IPS-18a (cell line): ENCODE measurements at regions not wholly inside any gene's neighbourhood (a gene's known extent, or its start where the extent isn't known, plus 50 kb on each side); places are given as distances from the start of the nearest gene placed in this dataset.

Source experiments
- H3K27ac ChIP-seq: one replicate; pipeline ENCODE4 v1.5.1; 2013; ENCODE audit warnings: low read length
- H3K27me3 ChIP-seq: one replicate; pipeline ENCODE4 v1.6.1; 2013; ENCODE audit warnings: mild to moderate bottlenecking, low read length; ENCODE audit not compliant: control insufficient read depth, insufficient read depth
- H3K36me3 ChIP-seq: one replicate; pipeline ENCODE4 v1.6.1; 2013; ENCODE audit warnings: low read depth, low read length; ENCODE audit not compliant: control insufficient read depth
- H3K4me1 ChIP-seq: one replicate; pipeline ENCODE4 v1.6.1; 2013; ENCODE audit warnings: low read depth, low read length; ENCODE audit not compliant: control insufficient read depth
- H3K4me3 ChIP-seq: one replicate; pipeline ENCODE4 v1.5.1; 2013; ENCODE audit warnings: low read length
- H3K9ac ChIP-seq: one replicate; pipeline ENCODE4 v1.6.1; 2013; ENCODE audit warnings: mild to moderate bottlenecking, low read length, moderate library complexity
- H3K9me3 ChIP-seq: one replicate; pipeline ENCODE4 v1.6.1; 2013; ENCODE audit warnings: low read depth, low read length; ENCODE audit not compliant: control insufficient read depth

DNA sequence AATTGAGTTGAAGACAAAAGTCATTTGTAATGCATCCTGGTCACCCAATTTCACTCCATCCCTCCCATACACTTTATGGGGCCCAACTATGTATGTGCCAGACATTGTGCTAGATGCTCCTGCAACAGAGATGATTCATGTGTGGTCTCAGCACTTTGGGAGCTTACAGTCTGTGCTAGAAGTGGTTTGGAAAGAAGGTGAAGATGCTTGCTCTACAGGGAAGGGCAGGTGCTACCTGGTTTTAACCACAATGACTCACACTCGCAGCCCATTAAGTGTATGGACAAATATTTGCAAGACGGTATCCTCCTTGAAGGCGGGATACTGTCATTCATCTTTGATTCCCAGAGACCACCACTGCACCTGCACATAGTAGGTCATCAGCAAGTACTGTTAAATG is 257.6 kb downstream of the OTUD1 start:
- H3K27me3 ChIP-seq = peaks cover 70% of the 10 kb centered on the region
- no peak overlapping the region for H3K9ac ChIP-seq
- no peak overlapping the region for H3K4me3 ChIP-seq
- H3K4me1 ChIP-seq = peaks cover 8% of the 10 kb centered on the region
- H3K9me3 ChIP-seq = no peaks in the 10 kb centered on the region
- H3K36me3 ChIP-seq = no peaks in the 10 kb centered on the region
- H3K27ac ChIP-seq = no peak overlapping the region

DNA sequence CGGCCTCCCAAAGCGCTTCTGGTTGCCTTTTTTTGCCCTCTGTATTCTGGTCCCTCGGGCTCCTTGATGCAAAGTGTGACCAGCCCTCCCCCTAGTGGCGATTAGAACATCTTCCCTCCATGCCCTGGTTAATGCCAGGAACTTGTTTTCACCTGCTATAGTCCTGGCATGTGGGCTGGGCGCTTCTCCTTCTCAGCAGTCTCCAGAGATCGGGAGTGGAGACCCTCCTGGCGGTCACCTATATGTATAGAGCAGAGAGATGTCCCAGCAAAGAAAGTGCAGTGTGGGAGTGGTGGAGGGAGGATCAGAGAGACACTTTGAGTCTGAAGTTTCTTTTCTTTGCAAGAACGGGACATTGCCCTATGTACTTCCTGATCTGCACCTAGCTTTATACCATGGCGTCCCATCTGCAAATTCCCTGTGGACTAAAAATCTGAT is 264.1 kb downstream of the OTUD1 start:
- Histone ChIP-seq H3K36me3 (no peaks in the 10 kb centered on the region), H3K9ac (no peak overlapping the region), H3K4me3 (no peak overlapping the region), H3K4me1 (no peaks in the 10 kb centered on the region), H3K9me3 (peaks cover 7% of the 10 kb centered on the region), H3K27me3 (peaks cover 5% of the 10 kb centered on the region), H3K27ac (no peak overlapping the region)

DNA sequence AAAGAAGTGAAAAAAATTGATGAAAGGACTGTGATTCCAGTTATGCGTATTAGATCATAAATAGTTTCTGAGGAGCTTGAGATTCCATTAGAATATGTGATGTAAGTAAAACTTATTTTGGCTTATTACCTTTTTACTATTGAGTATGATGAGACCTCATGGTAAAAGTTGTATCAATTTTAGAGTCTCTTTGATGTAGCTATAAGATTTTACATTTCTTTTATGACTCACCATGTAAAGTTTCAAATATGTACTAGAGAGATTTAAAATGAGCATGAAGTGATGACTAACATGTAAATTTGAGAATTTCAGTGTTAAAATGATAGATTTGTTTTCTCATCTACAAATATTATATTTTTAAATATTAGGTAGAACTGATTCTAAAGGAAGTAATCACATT is 276.5 kb downstream of the OTUD1 start:
- Histone ChIP-seq H3K9me3 (no peaks in the 10 kb centered on the region), H3K4me1 (no peaks in the 10 kb centered on the region), H3K9ac (no peak overlapping the region), H3K27me3 (no peaks in the 10 kb centered on the region), H3K27ac (no peak overlapping the region), H3K4me3 (no peak overlapping the region), H3K36me3 (no peaks in the 10 kb centered on the region)

DNA sequence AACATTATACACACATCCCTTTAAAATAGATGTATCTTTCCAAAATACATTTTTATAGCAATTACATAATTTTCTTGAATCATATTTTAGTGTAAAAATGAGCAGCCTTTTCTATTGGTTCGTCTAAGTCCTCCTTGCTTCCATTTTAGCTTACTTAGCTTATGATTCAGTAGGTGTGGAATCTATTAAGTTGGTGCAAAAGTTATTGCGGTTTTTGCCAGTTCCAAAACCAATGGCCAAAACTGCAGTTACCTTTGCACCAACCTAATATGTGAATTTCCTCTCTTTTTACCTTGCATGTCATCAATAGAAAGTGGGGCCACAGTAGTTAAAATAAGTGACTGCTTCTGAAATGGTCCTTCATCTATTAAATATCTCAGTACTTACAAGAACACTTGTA is 279.0 kb downstream of the OTUD1 start:
- Histone ChIP-seq H3K9ac (no peak overlapping the region), H3K27ac (no peak overlapping the region), H3K4me1 (no peaks in the 10 kb centered on the region), H3K4me3 (no peak overlapping the region), H3K36me3 (no peaks in the 10 kb centered on the region), H3K27me3 (no peaks in the 10 kb centered on the region), H3K9me3 (no peaks in the 10 kb centered on the region)

DNA sequence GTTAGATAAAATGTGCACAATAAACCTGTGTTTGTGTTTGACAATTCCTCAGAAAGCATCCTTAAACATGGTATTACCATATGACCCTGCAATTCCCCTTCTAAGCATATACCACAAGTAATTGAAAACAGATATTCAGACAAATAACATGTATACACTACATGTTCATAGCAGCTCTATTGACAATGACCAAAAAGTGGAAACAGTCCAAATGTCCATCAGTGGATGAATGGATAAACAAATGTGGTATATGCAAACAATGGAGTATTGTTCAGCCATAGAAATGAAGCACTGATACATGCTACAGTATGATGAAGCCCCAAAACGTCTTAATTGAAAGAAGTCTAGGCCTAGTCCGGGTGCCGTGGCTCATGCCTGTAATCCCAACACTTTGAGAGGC is 280.1 kb downstream of the OTUD1 start:
- no peak overlapping the region for H3K9ac ChIP-seq
- no peaks in the 10 kb centered on the region for H3K4me1 ChIP-seq
- H3K4me3 ChIP-seq = no peak overlapping the region
- H3K9me3 ChIP-seq = no peaks in the 10 kb centered on the region
- no peak overlapping the region for H3K27ac ChIP-seq
- no peaks in the 10 kb centered on the region for H3K27me3 ChIP-seq
- H3K36me3 ChIP-seq = no peaks in the 10 kb centered on the region

DNA sequence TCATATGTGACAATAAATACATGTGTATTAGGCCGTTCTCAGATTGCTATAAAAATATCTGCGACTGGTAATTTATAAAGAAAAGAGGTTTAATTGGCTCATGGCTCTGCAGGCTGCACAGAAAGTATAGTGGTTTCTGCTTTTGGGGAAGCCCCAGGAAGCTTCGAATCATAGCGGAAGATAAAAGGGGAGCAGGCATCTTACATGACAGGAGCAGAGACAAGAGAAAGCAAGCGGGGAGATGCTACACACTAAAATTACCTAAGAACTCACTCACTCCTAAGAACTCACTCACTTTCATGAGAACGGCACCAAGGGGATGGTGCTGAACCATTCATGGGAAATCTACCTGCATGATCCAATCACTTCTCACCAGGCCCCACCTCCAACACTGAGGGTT is 284.9 kb downstream of the OTUD1 start:
- H3K36me3 ChIP-seq = no peaks in the 10 kb centered on the region
- H3K27ac ChIP-seq = no peak overlapping the region
- H3K9me3 ChIP-seq = no peaks in the 10 kb centered on the region
- H3K4me1 ChIP-seq = no peaks in the 10 kb centered on the region
- H3K9ac ChIP-seq = no peak overlapping the region
- H3K4me3 ChIP-seq = no peak overlapping the region
- H3K27me3 ChIP-seq = no peaks in the 10 kb centered on the region

DNA sequence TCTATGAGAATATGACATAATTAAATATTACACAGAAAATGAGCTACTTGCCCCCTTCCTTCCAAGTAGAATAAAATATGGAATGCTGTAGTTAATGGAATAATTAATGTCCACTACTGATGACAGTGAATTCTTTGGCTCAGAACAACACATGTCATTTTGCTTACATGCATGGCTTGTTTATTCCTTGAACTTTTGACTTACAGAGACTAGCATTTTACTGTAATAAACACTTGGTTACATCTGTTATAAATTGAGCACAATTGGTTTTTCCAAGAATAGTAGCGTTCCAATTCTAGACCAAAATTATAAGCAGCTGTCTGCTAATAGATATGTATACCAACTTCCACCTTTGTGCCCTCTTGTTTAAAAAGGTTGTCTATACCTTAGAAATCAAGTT is 286.7 kb downstream of the OTUD1 start:
- Histone ChIP-seq H3K36me3 (no peaks in the 10 kb centered on the region), H3K9me3 (peaks cover 4% of the 10 kb centered on the region), H3K27me3 (no peaks in the 10 kb centered on the region), H3K4me3 (no peak overlapping the region), H3K27ac (no peak overlapping the region), H3K4me1 (no peaks in the 10 kb centered on the region), H3K9ac (no peak overlapping the region)

DNA sequence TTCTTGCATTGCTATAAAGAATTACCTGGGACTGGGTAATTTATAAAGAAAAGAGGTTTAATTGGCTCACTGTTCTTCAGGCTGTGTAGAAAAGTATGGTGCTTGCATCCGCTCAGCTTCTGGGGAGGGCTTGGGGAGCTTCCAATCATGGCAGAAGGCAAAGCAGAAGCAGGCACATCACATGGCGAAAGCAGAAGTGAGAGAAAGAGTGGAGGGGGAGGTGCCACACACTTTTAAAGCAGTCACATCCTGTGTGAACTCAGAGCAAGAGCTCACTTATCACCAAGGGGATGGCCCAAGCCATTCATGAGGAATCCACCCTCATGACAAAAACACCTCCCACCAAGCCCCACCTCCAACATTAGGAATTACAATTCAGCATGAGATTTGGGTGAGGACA is 303.5 kb downstream of the OTUD1 start:
- no peaks in the 10 kb centered on the region for H3K9me3 ChIP-seq
- no peaks in the 10 kb centered on the region for H3K4me1 ChIP-seq
- no peaks in the 10 kb centered on the region for H3K27me3 ChIP-seq
- no peaks in the 10 kb centered on the region for H3K36me3 ChIP-seq
- H3K4me3 ChIP-seq = no peak overlapping the region
- H3K27ac ChIP-seq = no peak overlapping the region
- H3K9ac ChIP-seq = no peak overlapping the region

DNA sequence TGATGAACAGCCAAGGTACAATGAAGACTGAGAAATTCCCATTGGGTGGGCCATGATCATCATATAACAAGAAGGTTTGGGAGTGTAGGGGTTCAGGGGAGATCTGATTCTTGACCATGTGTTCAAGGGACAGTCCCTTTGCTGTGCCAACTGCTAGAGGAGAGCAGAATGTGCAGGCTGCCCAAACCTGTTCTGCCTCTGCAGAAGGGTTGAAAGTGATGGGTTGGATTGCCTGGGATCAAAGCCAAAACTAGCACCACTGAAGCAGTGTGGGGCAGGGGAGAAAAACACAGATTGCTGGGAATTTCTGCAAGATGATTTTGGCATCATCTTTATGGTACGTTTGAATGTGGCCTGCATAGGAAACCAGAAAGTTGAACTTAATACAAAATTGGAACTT is 303.9 kb downstream of the OTUD1 start:
- Histone ChIP-seq H3K4me1 (no peaks in the 10 kb centered on the region), H3K9me3 (no peaks in the 10 kb centered on the region), H3K27me3 (no peaks in the 10 kb centered on the region), H3K36me3 (no peaks in the 10 kb centered on the region), H3K4me3 (no peak overlapping the region), H3K27ac (no peak overlapping the region), H3K9ac (no peak overlapping the region)

DNA sequence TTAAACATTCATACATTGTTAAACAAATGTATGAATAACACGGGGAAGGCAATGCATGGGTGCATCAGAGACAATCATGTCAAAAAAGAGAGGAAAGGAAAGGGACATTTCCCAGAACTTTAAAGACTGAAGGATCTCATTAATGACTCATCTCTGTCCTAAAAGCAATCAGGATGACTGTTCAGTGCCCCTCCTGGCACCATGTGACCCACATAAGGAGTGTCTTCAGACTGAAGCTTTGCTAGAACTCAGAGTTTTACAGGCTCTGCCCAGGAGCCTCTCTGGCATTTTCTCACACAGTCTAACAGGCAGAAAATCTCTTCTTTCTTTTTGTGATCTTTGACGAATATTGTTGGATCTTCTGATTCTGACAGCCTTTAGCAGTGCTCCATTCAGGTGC is 315.3 kb downstream of the OTUD1 start:
- Histone ChIP-seq H3K4me3 (no peak overlapping the region), H3K4me1 (no peaks in the 10 kb centered on the region), H3K36me3 (no peaks in the 10 kb centered on the region), H3K27ac (no peak overlapping the region), H3K9me3 (no peaks in the 10 kb centered on the region), H3K9ac (no peak overlapping the region), H3K27me3 (no peaks in the 10 kb centered on the region)

DNA sequence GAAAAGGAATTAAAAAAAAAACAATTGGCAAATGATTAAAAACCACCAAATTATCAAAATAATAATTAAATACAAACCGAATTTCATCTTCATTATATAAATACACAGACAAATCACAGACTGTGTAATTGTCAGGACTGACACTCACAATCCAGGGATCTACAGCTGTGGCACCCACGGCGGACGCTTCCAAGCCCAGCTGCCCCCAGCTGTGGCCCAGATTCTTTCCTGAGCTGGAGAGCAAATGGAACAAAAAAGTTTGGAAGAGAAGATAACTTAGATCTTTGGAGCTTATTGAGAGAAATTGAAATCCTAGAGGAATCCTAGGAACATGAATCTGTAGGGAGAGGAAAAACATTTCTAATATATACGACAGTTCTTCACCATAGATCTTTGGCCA is 316.1 kb downstream of the OTUD1 start:
- Histone ChIP-seq H3K27me3 (no peaks in the 10 kb centered on the region), H3K4me1 (no peaks in the 10 kb centered on the region), H3K36me3 (no peaks in the 10 kb centered on the region), H3K9ac (no peak overlapping the region), H3K4me3 (no peak overlapping the region), H3K9me3 (no peaks in the 10 kb centered on the region), H3K27ac (no peak overlapping the region)

DNA sequence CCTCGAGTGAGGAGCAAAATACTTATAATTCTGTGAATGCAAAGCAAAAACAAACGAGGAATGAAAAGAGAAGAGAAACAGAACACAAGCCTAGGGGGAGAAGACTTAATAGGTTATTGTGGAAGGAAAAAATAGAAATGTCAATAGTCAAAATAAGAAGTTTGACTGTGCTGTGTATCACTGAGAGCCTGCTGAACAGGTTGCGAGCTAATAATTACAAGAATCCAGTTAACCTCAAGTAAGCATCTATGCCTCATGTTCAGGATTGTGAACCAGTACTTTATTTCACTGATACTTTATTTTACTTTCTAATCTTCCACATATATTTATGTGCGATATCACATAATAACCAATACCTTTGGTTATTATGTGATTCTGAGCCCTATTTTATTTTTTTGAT is 316.7 kb downstream of the OTUD1 start:
- Histone ChIP-seq H3K36me3 (no peaks in the 10 kb centered on the region), H3K4me1 (no peaks in the 10 kb centered on the region), H3K9ac (no peak overlapping the region), H3K4me3 (no peak overlapping the region), H3K27ac (no peak overlapping the region), H3K9me3 (no peaks in the 10 kb centered on the region), H3K27me3 (no peaks in the 10 kb centered on the region)
